ENCODE measurements at regions not wholly inside any gene's neighbourhood (a gene's known extent, or its start where the extent isn't known, plus 50 kb on each side); places are given as distances from the start of the nearest gene placed in this dataset.

- TF ChIP-seq ARID4B (CRISPR knock-in tag; IDR thresholded peaks at IDR 0.05; ENCODE audit: borderline replicate concordance), result no peak
- TF ChIP-seq FOXK1 (CRISPR knock-in tag; IDR thresholded peaks at IDR 0.05), result no peak
Measured at GRCh38 chr13:87280139-87280538, 391.0 kb upstream of the SLITRK5 start (continued).

- CTCF ChIA-PET, result no interaction called here
- no peak overlapping the region for H3K4me3 Mint-ChIP-seq
- H3K27me3 Mint-ChIP-seq (ENCODE audit: low read depth), result no peaks in the 10 kb centered on the region
- peaks cover 4% of the 10 kb centered on the region; the same call in 1 of the 2 replicates for H3K4me1 Mint-ChIP-seq
- no peak for ATAC-seq
- no peak overlapping the region for H3K27ac Mint-ChIP-seq
- POLR2A ChIA-PET, result no interaction called here
- TF ChIP-seq, protein P1, sequence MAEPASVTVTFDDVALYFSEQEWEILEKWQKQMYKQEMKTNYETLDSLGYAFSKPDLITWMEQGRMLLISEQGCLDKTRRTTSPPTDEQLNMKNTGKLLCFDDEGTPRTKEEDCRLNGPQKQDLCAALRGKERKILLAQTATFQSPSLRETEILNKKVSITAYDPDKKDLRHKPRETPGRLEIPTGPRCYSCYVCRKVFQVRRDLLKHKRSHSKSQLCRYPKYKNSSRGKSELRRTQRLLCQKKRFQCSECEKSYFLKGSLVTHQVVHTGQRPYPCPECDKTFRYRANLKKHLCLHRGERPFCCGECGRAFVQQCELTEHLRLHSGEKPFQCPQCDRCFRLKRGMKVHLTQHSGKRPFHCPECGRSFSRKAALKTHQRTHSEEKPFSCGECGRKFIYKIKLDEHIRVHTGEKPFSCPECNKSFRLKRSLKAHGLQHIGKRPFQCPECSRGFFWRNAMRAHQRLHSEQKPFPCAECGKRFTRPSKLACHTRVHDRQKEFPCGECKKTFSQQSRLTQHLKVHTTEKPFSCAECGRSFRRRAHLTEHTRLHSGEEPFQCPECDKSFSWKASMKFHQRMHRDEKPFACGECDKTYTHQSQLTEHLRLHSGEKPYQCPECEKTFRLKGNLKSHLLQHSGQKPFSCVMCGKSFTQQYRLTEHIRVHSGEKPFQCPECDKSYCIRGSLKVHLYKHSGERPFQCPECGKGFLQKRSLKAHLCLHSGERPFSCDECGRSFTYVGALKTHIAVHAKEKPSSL (CRISPR knock-in tag; conservative IDR thresholded peaks at IDR 0.05), result no peak
- TF ChIP-seq EMX1 (CRISPR knock-in tag; IDR thresholded peaks at IDR 0.05), result no peak
- no peak for DNase-seq (ENCODE audit: low spot score)
- no peaks in the 10 kb centered on the region; the same call in 1 of the 2 replicates for H3K9me3 Mint-ChIP-seq
- H3K36me3 Mint-ChIP-seq, result no peaks in the 10 kb centered on the region
Measured at GRCh38 chr13:87287721-87288120, 383.4 kb upstream of the SLITRK5 start.

DNA sequence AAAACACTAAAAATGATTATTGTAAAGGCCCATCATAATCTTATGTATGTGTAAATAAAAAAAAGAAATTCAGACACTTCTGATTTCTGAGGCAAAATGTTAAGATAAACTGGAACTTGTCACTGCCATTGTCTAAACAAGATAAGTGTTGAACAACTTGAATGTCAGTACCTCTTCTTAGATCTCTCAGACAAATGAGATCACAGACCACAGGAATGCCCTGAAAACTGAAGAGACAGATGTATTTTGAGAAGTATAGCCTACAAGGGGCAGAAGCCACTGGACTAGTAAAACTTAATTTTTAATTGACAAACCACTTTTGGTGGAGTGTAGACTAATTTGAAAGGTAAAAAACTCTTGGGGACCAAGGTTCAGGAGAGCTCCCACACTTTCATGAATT is 375.5 kb upstream of the SLITRK5 start:
- H3K4me1 Mint-ChIP-seq, result no peaks in the 10 kb centered on the region
- no peak for TF ChIP-seq SOX15 (CRISPR knock-in tag; IDR thresholded peaks at IDR 0.05)
- TF ChIP-seq JUN (CRISPR knock-in tag; IDR thresholded peaks at IDR 0.05), result no peak
- TF ChIP-seq CREM (CRISPR knock-in tag; IDR thresholded peaks at IDR 0.05), result no peak
- TF ChIP-seq, protein P2, sequence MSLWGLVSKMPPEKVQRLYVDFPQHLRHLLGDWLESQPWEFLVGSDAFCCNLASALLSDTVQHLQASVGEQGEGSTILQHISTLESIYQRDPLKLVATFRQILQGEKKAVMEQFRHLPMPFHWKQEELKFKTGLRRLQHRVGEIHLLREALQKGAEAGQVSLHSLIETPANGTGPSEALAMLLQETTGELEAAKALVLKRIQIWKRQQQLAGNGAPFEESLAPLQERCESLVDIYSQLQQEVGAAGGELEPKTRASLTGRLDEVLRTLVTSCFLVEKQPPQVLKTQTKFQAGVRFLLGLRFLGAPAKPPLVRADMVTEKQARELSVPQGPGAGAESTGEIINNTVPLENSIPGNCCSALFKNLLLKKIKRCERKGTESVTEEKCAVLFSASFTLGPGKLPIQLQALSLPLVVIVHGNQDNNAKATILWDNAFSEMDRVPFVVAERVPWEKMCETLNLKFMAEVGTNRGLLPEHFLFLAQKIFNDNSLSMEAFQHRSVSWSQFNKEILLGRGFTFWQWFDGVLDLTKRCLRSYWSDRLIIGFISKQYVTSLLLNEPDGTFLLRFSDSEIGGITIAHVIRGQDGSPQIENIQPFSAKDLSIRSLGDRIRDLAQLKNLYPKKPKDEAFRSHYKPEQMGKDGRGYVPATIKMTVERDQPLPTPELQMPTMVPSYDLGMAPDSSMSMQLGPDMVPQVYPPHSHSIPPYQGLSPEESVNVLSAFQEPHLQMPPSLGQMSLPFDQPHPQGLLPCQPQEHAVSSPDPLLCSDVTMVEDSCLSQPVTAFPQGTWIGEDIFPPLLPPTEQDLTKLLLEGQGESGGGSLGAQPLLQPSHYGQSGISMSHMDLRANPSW (CRISPR knock-in tag; conservative IDR thresholded peaks at IDR 0.05; ENCODE audit: low read depth), result no peak
- TF ChIP-seq ETV6 (CRISPR knock-in tag; IDR thresholded peaks at IDR 0.05), result no peak
- TF ChIP-seq, protein P3, sequence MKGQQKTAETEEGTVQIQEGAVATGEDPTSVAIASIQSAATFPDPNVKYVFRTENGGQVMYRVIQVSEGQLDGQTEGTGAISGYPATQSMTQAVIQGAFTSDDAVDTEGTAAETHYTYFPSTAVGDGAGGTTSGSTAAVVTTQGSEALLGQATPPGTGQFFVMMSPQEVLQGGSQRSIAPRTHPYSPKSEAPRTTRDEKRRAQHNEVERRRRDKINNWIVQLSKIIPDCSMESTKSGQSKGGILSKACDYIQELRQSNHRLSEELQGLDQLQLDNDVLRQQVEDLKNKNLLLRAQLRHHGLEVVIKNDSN (CRISPR knock-in tag; IDR thresholded peaks at IDR 0.05), result no peak
- no peak for TF ChIP-seq USF2 (CRISPR knock-in tag; IDR thresholded peaks at IDR 0.05)
- TF ChIP-seq ARID4B (CRISPR knock-in tag; IDR thresholded peaks at IDR 0.05; ENCODE audit: borderline replicate concordance), result no peak
- no peak for TF ChIP-seq IRF2 (CRISPR knock-in tag; IDR thresholded peaks at IDR 0.05; ENCODE audit: borderline replicate concordance, low read depth)
- TF ChIP-seq NR3C1 (CRISPR knock-in tag; conservative IDR thresholded peaks at IDR 0.05; ENCODE audit: low read depth), result no peak
- no peak for TF ChIP-seq TP53 (CRISPR knock-in tag; IDR thresholded peaks at IDR 0.05)
- no peaks in the 10 kb centered on the region for H3K9me3 Mint-ChIP-seq
- ChIA-PET POLR2A (no interaction called here), CTCF (no interaction called here)
- DNase-seq (ENCODE audit: low spot score), result no peak
- H3K27ac Mint-ChIP-seq, result no peak overlapping the region
- H3K27me3 Mint-ChIP-seq (ENCODE audit: low read depth), result no peaks in the 10 kb centered on the region
- no peak overlapping the region for H3K4me3 Mint-ChIP-seq
- no peaks in the 10 kb centered on the region for H3K36me3 Mint-ChIP-seq
- ATAC-seq, result no peak

Measured in WTC11 (cell line).